T-helper 1 cell treated with Interleukin-12 subunit alpha and Interleukin-12 subunit beta and Interleukin-4 antibody, amounts not matched to agents 30 μg/mL and 1 μg/mL, for 36 hours (primary cell): ENCODE measurements at regions not wholly inside any gene's neighbourhood (a gene's known extent, or its start where the extent isn't known, plus 50 kb on each side); places are given as distances from the start of the nearest gene placed in this dataset.

Experiments
- H3K27ac Mint-ChIP-seq: one replicate; pipeline ENCODE4 v1.8.0; 2021; ENCODE audit warnings: mild to moderate bottlenecking, mixed read lengths
- H3K27me3 Mint-ChIP-seq: one replicate; pipeline ENCODE4 v1.8.0; 2021; ENCODE audit warnings: low read depth, mixed read lengths
- H3K36me3 Mint-ChIP-seq: one replicate; pipeline ENCODE4 v1.8.0; 2021; ENCODE audit warnings: low read depth, mixed read lengths
- H3K4me1 Mint-ChIP-seq: one replicate; pipeline ENCODE4 v1.8.0; 2021; ENCODE audit warnings: low read depth, mixed read lengths
- H3K4me3 Mint-ChIP-seq: one replicate; pipeline ENCODE4 v1.8.0; 2021; ENCODE audit warnings: mild to moderate bottlenecking, moderate library complexity, mixed read lengths
- H3K9me3 Mint-ChIP-seq: one replicate; pipeline ENCODE4 v1.8.0; 2021; ENCODE audit warnings: mixed read lengths

- no peaks in the 10 kb centered on the region for H3K36me3 Mint-ChIP-seq
- H3K9me3 Mint-ChIP-seq, result no peaks in the 10 kb centered on the region
- no peaks in the 10 kb centered on the region for H3K27me3 Mint-ChIP-seq
- no peak overlapping the region for H3K4me3 Mint-ChIP-seq
- H3K4me1 Mint-ChIP-seq, result no peaks in the 10 kb centered on the region
- no peak overlapping the region for H3K27ac Mint-ChIP-seq
Measured at GRCh38 chr2:215522237-215522636, 86.4 kb upstream of the FN1 start.

- Mint-ChIP-seq H3K9me3 (no peaks in the 10 kb centered on the region), H3K36me3 (no peaks in the 10 kb centered on the region), H3K27ac (no peak overlapping the region), H3K4me1 (no peaks in the 10 kb centered on the region), H3K4me3 (no peak overlapping the region), H3K27me3 (no peaks in the 10 kb centered on the region)
Measured at GRCh38 chr2:215521031-215521430, 85.2 kb upstream of the FN1 start.

GRCh38 chr2:215517391-215517790, 81.5 kb upstream of the FN1 start:
- H3K36me3 Mint-ChIP-seq, result no peaks in the 10 kb centered on the region
- H3K4me1 Mint-ChIP-seq, result no peaks in the 10 kb centered on the region
- H3K27me3 Mint-ChIP-seq, result no peaks in the 10 kb centered on the region
- H3K9me3 Mint-ChIP-seq, result no peaks in the 10 kb centered on the region
- no peak overlapping the region for H3K4me3 Mint-ChIP-seq
- no peak overlapping the region for H3K27ac Mint-ChIP-seq

- Mint-ChIP-seq H3K27ac (no peak overlapping the region), H3K27me3 (peaks cover 9% of the 10 kb centered on the region), H3K4me3 (no peak overlapping the region), H3K9me3 (no peaks in the 10 kb centered on the region), H3K4me1 (no peaks in the 10 kb centered on the region), H3K36me3 (no peaks in the 10 kb centered on the region)
Measured at GRCh38 chr2:215514516-215514915, 78.6 kb upstream of the FN1 start.

GRCh38 chr2:215511454-215512346, 75.8 kb upstream of the FN1 start:
- Mint-ChIP-seq H3K36me3 (no peaks in the 10 kb centered on the region), H3K4me3 (no peak overlapping the region), H3K9me3 (no peaks in the 10 kb centered on the region), H3K27me3 (peaks cover 9% of the 10 kb centered on the region), H3K27ac (no peak overlapping the region), H3K4me1 (no peaks in the 10 kb centered on the region)

GRCh38 chr2:215507836-215508235, 72.0 kb upstream of the FN1 start:
- Mint-ChIP-seq H3K9me3 (no peaks in the 10 kb centered on the region), H3K4me3 (no peak overlapping the region), H3K27ac (no peak overlapping the region), H3K36me3 (no peaks in the 10 kb centered on the region), H3K4me1 (no peaks in the 10 kb centered on the region), H3K27me3 (peaks cover 9% of the 10 kb centered on the region)

- no peak overlapping the region for H3K27ac Mint-ChIP-seq
- peaks cover 9% of the 10 kb centered on the region for H3K27me3 Mint-ChIP-seq
- H3K9me3 Mint-ChIP-seq, result no peaks in the 10 kb centered on the region
- H3K36me3 Mint-ChIP-seq, result no peaks in the 10 kb centered on the region
- H3K4me3 Mint-ChIP-seq, result no peak overlapping the region
- H3K4me1 Mint-ChIP-seq, result no peaks in the 10 kb centered on the region
Measured at GRCh38 chr2:215507136-215507535, 71.3 kb upstream of the FN1 start.

GRCh38 chr2:215506604-215506990, 70.7 kb upstream of the FN1 start:
- Mint-ChIP-seq H3K36me3 (no peaks in the 10 kb centered on the region), H3K27me3 (peaks cover 9% of the 10 kb centered on the region), H3K4me1 (no peaks in the 10 kb centered on the region), H3K27ac (no peak overlapping the region), H3K4me3 (no peak overlapping the region), H3K9me3 (no peaks in the 10 kb centered on the region)

- Mint-ChIP-seq H3K27me3 (peaks cover 5% of the 10 kb centered on the region), H3K27ac (no peak overlapping the region), H3K4me1 (no peaks in the 10 kb centered on the region), H3K9me3 (no peaks in the 10 kb centered on the region), H3K36me3 (no peaks in the 10 kb centered on the region), H3K4me3 (no peak overlapping the region)
Measured at GRCh38 chr2:215505044-215505786, 69.3 kb upstream of the FN1 start.

- Mint-ChIP-seq H3K27ac (no peak overlapping the region), H3K4me1 (no peaks in the 10 kb centered on the region), H3K27me3 (no peaks in the 10 kb centered on the region), H3K9me3 (no peaks in the 10 kb centered on the region), H3K36me3 (no peaks in the 10 kb centered on the region), H3K4me3 (no peak overlapping the region)
Measured at GRCh38 chr2:215504547-215504946, 68.7 kb upstream of the FN1 start.

GRCh38 chr2:215503381-215503780, 67.5 kb upstream of the FN1 start:
- H3K4me1 Mint-ChIP-seq, result no peaks in the 10 kb centered on the region
- H3K9me3 Mint-ChIP-seq, result no peaks in the 10 kb centered on the region
- H3K27me3 Mint-ChIP-seq, result no peaks in the 10 kb centered on the region
- no peak overlapping the region for H3K4me3 Mint-ChIP-seq
- no peak overlapping the region for H3K27ac Mint-ChIP-seq
- no peaks in the 10 kb centered on the region for H3K36me3 Mint-ChIP-seq

- Mint-ChIP-seq H3K9me3 (no peaks in the 10 kb centered on the region), H3K27ac (no peak overlapping the region), H3K4me1 (no peaks in the 10 kb centered on the region), H3K36me3 (no peaks in the 10 kb centered on the region), H3K27me3 (no peaks in the 10 kb centered on the region), H3K4me3 (no peak overlapping the region)
Measured at GRCh38 chr2:215500466-215500865, 64.6 kb upstream of the FN1 start.

- H3K27me3 Mint-ChIP-seq, result peaks cover 2% of the 10 kb centered on the region
Measured at GRCh38 chr2:215499331-215499730, 63.5 kb upstream of the FN1 start.

GRCh38 chr2:215498431-215498830, 62.6 kb upstream of the FN1 start:
- no peaks in the 10 kb centered on the region for H3K4me1 Mint-ChIP-seq

More at GRCh38 chr2:215499331-215499730, 63.5 kb upstream of the FN1 start:
- no peak overlapping the region for H3K27ac Mint-ChIP-seq
- H3K4me3 Mint-ChIP-seq, result no peak overlapping the region
- no peaks in the 10 kb centered on the region for H3K9me3 Mint-ChIP-seq
- H3K4me1 Mint-ChIP-seq, result no peaks in the 10 kb centered on the region
- H3K36me3 Mint-ChIP-seq, result no peaks in the 10 kb centered on the region

GRCh38 chr2:215493376-215493775, 57.5 kb upstream of the FN1 start:
- no peaks in the 10 kb centered on the region for H3K36me3 Mint-ChIP-seq
- no peaks in the 10 kb centered on the region for H3K4me1 Mint-ChIP-seq
- no peak overlapping the region for H3K27ac Mint-ChIP-seq
- H3K9me3 Mint-ChIP-seq, result no peaks in the 10 kb centered on the region
- H3K4me3 Mint-ChIP-seq, result no peak overlapping the region
- H3K27me3 Mint-ChIP-seq, result peaks cover 12% of the 10 kb centered on the region

More at GRCh38 chr2:215498431-215498830, 62.6 kb upstream of the FN1 start:
- Mint-ChIP-seq H3K9me3 (no peaks in the 10 kb centered on the region), H3K4me3 (no peak overlapping the region), H3K36me3 (no peaks in the 10 kb centered on the region), H3K27ac (no peak overlapping the region), H3K27me3 (peaks cover 4% of the 10 kb centered on the region)
